Endodermal cell (in vitro differentiated cells): ENCODE measurements at regions not wholly inside any gene's neighbourhood (a gene's known extent, or its start where the extent isn't known, plus 50 kb on each side); places are given as distances from the start of the nearest gene placed in this dataset.

ENCODE experiments used
- DNase-seq: peaks from one replicate; pipeline ENCODE4 v3.0.0-alpha.2; 2017
- H3K27ac ChIP-seq: 2 replicates; pipeline ENCODE4 v1.5.1; 2013; ENCODE audit warnings: mild to moderate bottlenecking, low read depth, low read length, moderate library complexity
- H3K27me3 ChIP-seq: 2 replicates; pipeline ENCODE4 v1.6.1; 2013; ENCODE audit warnings: mild to moderate bottlenecking, low read length, moderate library complexity; ENCODE audit not compliant: insufficient read depth, control insufficient read depth, poor library complexity, severe bottlenecking
- H3K36me3 ChIP-seq: 2 replicates; pipeline ENCODE4 v1.7.0; 2013; ENCODE audit warnings: mild to moderate bottlenecking, low read length, moderate library complexity; ENCODE audit not compliant: control insufficient read depth, insufficient read depth
- H3K4me1 ChIP-seq: one replicate; pipeline ENCODE4 v1.7.0; 2013; ENCODE audit warnings: low read length; ENCODE audit not compliant: control insufficient read depth, insufficient read depth
- H3K4me3 ChIP-seq: 2 replicates; pipeline ENCODE4 v1.5.1; 2013; ENCODE audit warnings: mild to moderate bottlenecking, low read length, moderate library complexity
- H3K9ac ChIP-seq: 2 replicates; pipeline ENCODE4 v1.6.1; 2013; ENCODE audit warnings: mild to moderate bottlenecking, low read length, moderate library complexity; ENCODE audit not compliant: poor library complexity, severe bottlenecking; ENCODE audit errors: extremely low read depth
- H3K9me3 ChIP-seq: 2 replicates; pipeline ENCODE4 v1.6.1; 2013; ENCODE audit warnings: mild to moderate bottlenecking, low read length, moderate library complexity; ENCODE audit not compliant: control insufficient read depth
- H3K27ac Mint-ChIP-seq: 2 replicates; pipeline ENCODE4 v1.8.0; 2020; ENCODE audit warnings: mixed read lengths
- H3K27me3 Mint-ChIP-seq: 2 replicates; pipeline ENCODE4 v1.8.0; 2021; ENCODE audit warnings: mild to moderate bottlenecking, mixed read lengths; ENCODE audit not compliant: insufficient read depth
- H3K36me3 Mint-ChIP-seq: 2 replicates; pipeline ENCODE4 v1.8.0; 2020; ENCODE audit warnings: low read depth, mixed read lengths
- H3K4me1 Mint-ChIP-seq: 2 replicates; pipeline ENCODE4 v1.8.0; 2020; ENCODE audit warnings: mixed read lengths
- H3K4me3 Mint-ChIP-seq: 2 replicates; pipeline ENCODE4 v1.8.0; 2020; ENCODE audit warnings: mild to moderate bottlenecking, moderate library complexity, mixed read lengths
- H3K9me3 Mint-ChIP-seq: 2 replicates; pipeline ENCODE4 v1.8.0; 2020; ENCODE audit warnings: mild to moderate bottlenecking, mixed read lengths
- CTCF ChIP-seq: fragments of 200-600 bp; sonication (generic); conservative IDR thresholded peaks from 2 replicates; pipeline ENCODE4 v1.5.0; 2021; ENCODE audit warnings: antibody characterized with exemption, mild to moderate bottlenecking
- WGBS, 2 experiments: methylation state at CpG; one replicate each; pipeline versions ENCODE4 v1.1.5 to v1.1.7; 2013; ENCODE audit warnings: missing lambda C conversion rate in 2 of 2, mixed read lengths in 1 of 2; ENCODE audit not compliant: insufficient coverage in 1 of 2, insufficient read length in 1 of 2; 5-methylcytosine and 5-hydroxymethylcytosine counted together

GRCh38 chr17:79220713-79221291 lies 146.2 kb downstream of the ENGASE start:
- WGBS, 2 experiments = 43 to 51% methylated on average over 8 to 21 of the region's 21 CpGs
- H3K27ac ChIP-seq = no peak overlapping the region
- peaks cover 33% of the 10 kb centered on the region for H3K27me3 ChIP-seq
- H3K9ac ChIP-seq = no peak overlapping the region
- H3K4me1 ChIP-seq = no peaks in the 10 kb centered on the region
- Mint-ChIP-seq H3K27ac (no peak overlapping the region), H3K4me3 (peak overlapping the region; percentile 52), H3K4me1 (peaks cover 16% of the 10 kb centered on the region), H3K27me3 (peaks cover 17% of the 10 kb centered on the region), H3K36me3 (no peaks in the 10 kb centered on the region), H3K9me3 (no peaks in the 10 kb centered on the region)
- H3K9me3 ChIP-seq = no peaks in the 10 kb centered on the region
- peak; percentile 93 for DNase-seq
- H3K36me3 ChIP-seq = no peaks in the 10 kb centered on the region
- peak overlapping the region; percentile 73 for H3K4me3 ChIP-seq
- no peak for TF ChIP-seq CTCF

GRCh38 chr17:79220201-79220712 lies 145.6 kb downstream of the ENGASE start:
- Histone ChIP-seq H3K4me1 (no peaks in the 10 kb centered on the region), H3K4me3 (peak overlapping the region; percentile 73), H3K27ac (no peak overlapping the region), H3K27me3 (peaks cover 33% of the 10 kb centered on the region), H3K9me3 (no peaks in the 10 kb centered on the region), H3K9ac (no peak overlapping the region), H3K36me3 (no peaks in the 10 kb centered on the region)
- Mint-ChIP-seq H3K4me3 (peak overlapping the region; percentile 52), H3K36me3 (no peaks in the 10 kb centered on the region), H3K9me3 (no peaks in the 10 kb centered on the region), H3K27me3 (peaks cover 17% of the 10 kb centered on the region), H3K4me1 (peaks cover 16% of the 10 kb centered on the region), H3K27ac (no peak overlapping the region)
- DNase-seq = peak; percentile 80
- TF ChIP-seq CTCF = no peak
- WGBS, 2 experiments = 13 to 16% methylated on average over 8 to 23 of the region's 23 CpGs

DNA sequence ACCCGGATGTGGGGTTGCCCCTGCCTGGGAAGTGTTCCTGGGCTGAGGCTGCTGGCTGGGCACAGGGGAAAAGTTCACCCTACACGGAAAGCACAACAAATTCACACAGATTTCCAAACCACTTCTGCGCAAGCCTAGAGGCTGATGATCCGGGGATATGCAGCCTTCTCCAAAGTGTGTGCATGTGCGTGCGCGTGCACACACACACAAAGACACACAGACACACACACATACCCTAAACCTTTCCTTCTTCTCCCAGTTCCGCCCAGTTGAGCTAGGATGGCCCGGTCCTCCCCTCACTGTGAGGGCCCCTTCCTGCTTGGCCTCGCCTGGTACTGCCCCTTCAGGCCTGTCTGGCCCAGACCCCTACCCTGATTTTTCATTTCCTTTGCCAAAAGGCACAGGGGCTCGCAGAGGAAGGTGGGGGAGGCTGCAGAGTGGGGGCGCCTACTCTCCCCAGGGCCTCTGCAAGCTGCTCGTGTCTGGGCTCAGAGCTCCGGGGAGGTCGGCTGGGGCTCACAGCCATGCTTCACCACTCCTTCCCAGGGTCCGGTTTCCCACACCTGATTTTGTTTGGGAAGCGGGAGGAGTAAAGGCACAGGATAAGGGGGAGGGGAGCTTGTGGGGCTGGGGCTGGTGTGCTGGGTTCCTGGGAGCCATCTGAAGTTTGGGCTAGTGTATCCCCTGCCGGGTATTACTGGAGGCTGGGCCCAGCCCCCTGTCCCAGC lies 144.7 kb downstream of the ENGASE start:
- DNase-seq = peak; percentile 71
- Histone ChIP-seq H3K27ac (no peak overlapping the region), H3K9ac (no peak overlapping the region), H3K4me3 (no peak overlapping the region), H3K9me3 (no peaks in the 10 kb centered on the region), H3K36me3 (no peaks in the 10 kb centered on the region), H3K27me3 (peaks cover 33% of the 10 kb centered on the region), H3K4me1 (no peaks in the 10 kb centered on the region)
- Mint-ChIP-seq H3K27ac (no peak overlapping the region), H3K36me3 (no peaks in the 10 kb centered on the region), H3K4me1 (peaks cover 16% of the 10 kb centered on the region), H3K4me3 (no peak overlapping the region), H3K9me3 (no peaks in the 10 kb centered on the region), H3K27me3 (peaks cover 17% of the 10 kb centered on the region)
- no peak for TF ChIP-seq CTCF
- 84 to 88% methylated on average over 13 to 18 of the region's 18 CpGs for WGBS, 2 experiments
